MCF 10A (cell line): ENCODE measurements at regions not wholly inside any gene's neighbourhood (a gene's known extent, or its start where the extent isn't known, plus 50 kb on each side); places are given as distances from the start of the nearest gene placed in this dataset.
A peak's percentile ranks its signal among the peaks of the same experiment; 100 is the strongest.
"Not testable (repeated sequence)": the region's sequence is repeated elsewhere in the genome, so short reads cannot be mapped to it uniquely, and the experiment has no call there.

Experiments used
- BruUV-seq: library from RNA; stranded (reverse); fragments of 400-500 nt; replicated peaks from 2 replicates; lab custom pipeline; 2021; lab: Mats Ljungman, UMichigan
- CTCF ChIA-PET: fragments of 300-600 bp; sonication (Branson Sonifier 250); formaldehyde crosslinking; extraction: SDS; loops from one replicate; lab custom pipeline; 2021; ENCODE audit warnings: antibody characterized with exemption, inconsistent platforms; lab: Yijun Ruan, JAX
- POLR2A ChIA-PET: fragments of 300-600, 350-650 bp; sonication (Branson Sonifier 250); formaldehyde crosslinking; extraction: SDS; loops from one replicate; lab custom pipeline; 2020; ENCODE audit warnings: antibody characterized with exemption, inconsistent platforms; lab: Yijun Ruan, JAX
- DNase-seq: peaks from one replicate; pipeline ENCODE4 v3.0.0-alpha.2; 2018; ENCODE audit not compliant: unreplicated experiment
- H3K27ac Mint-ChIP-seq: one replicate; pipeline ENCODE4 v1.8.0; 2022; ENCODE audit warnings: mild to moderate bottlenecking, low read depth, mixed read lengths; ENCODE audit not compliant: unreplicated experiment
- H3K27me3 Mint-ChIP-seq: one replicate; pipeline ENCODE4 v1.8.0; 2022; ENCODE audit warnings: mixed read lengths; ENCODE audit not compliant: insufficient read depth, unreplicated experiment
- H3K36me3 Mint-ChIP-seq: one replicate; pipeline ENCODE4 v1.8.0; 2022; ENCODE audit warnings: mild to moderate bottlenecking, moderate library complexity, mixed read lengths; ENCODE audit not compliant: insufficient read depth, unreplicated experiment
- H3K4me1 Mint-ChIP-seq: one replicate; pipeline ENCODE4 v1.8.0; 2022; ENCODE audit warnings: mixed read lengths; ENCODE audit not compliant: insufficient read depth, unreplicated experiment
- H3K4me3 Mint-ChIP-seq: one replicate; pipeline ENCODE4 v1.8.0; 2022; ENCODE audit warnings: mild to moderate bottlenecking, moderate library complexity, mixed read lengths; ENCODE audit not compliant: unreplicated experiment
- H3K9me3 Mint-ChIP-seq: one replicate; pipeline ENCODE4 v1.8.0; 2022; ENCODE audit warnings: mixed read lengths; ENCODE audit not compliant: unreplicated experiment
- CTCF ChIP-seq: fragments of 200-600 bp; IDR thresholded peaks from one replicate; pipeline ENCODE4 v1.8.0; 2022; ENCODE audit warnings: antibody characterized with exemption, mild to moderate bottlenecking; ENCODE audit not compliant: unreplicated experiment
- intact Hi-C: fragments of 100-400 bp; cut with micrococcal nuclease; formaldehyde crosslinking; loops from 2 replicates; pipeline ENCODE4 v1.14.1; 2022

DNA sequence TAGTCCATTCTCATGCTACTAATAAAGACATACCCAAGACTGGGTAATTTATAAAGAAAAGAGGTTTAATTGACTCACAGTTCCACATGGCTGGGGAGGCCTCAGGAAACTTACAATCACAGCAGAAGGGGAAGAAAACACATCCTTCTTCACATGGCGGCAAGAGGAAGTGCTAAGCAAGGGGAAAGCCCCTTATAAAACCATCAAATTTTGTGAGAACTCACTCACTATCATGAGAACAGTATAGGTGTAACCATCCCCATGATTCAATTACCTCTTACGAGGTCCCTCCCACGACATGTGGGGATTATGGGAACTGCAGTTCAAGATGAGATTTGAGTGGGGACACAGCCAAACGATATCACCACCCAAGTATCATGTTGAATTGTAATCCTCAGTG lies 52.7 kb upstream of the FOXO6 start:
- intact Hi-C loops, H3K4me3 Mint-ChIP-seq, BruUV-seq, H3K36me3 Mint-ChIP-seq, H3K4me1 Mint-ChIP-seq, CTCF ChIA-PET, H3K9me3 Mint-ChIP-seq, POLR2A ChIA-PET, DNase-seq, H3K27ac Mint-ChIP-seq, H3K27me3 Mint-ChIP-seq: not testable (repeated sequence)

DNA sequence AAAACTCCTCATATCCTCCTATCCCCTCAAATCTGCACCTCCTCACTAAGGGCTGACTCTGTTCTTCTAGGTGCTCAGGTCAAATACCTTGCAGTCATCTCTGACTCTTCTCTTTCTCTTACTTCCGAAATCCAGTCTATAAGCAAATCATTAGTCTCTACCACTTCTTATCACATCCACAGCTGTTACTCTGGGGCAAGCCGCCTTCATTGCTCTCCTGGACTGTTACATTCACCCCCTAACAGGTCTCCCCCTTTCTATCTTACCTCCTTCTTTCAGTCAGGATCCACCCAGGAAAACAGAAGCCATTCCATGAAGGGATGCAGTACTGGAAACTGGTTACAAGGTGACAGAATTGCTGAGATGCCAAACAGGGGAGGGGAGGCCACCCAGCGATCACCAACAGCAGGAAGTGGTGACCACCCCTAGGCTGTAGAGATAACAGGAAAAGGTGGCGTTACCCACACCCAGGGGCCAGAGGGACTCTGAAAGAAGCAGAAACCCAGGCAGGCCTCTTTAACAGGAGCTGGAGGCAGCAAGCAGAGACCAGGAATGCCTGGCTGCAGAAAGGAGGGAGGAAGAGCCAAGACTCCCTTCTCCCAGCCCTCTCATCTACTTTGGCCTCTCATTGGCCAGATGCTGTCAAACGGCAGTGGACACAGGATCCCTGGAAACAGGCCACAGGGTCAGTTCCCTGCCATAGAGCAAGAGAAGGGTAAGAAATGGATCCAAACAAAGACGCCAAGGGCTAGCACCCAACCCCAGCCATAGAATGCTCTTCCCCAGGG lies 55.5 kb upstream of the FOXO6 start:
- Mint-ChIP-seq H3K27ac (no peak overlapping the region), H3K4me1 (no peaks in the 10 kb centered on the region), H3K9me3 (peaks cover 10% of the 10 kb centered on the region), H3K27me3 (no peaks in the 10 kb centered on the region), H3K36me3 (peaks cover 5% of the 10 kb centered on the region), H3K4me3 (no peak overlapping the region)
- ChIA-PET CTCF (interaction anchor here (0.7 kb wide), 1 partner anchor 127 kb away, joined by 3 read pairs; no protein-coding TSS in a partner anchor), POLR2A (no interaction called here)
- DNase-seq: no peak
- no TSS peak for BruUV-seq
- TF ChIP-seq CTCF: no peak
- intact Hi-C loops: no loop called here

DNA sequence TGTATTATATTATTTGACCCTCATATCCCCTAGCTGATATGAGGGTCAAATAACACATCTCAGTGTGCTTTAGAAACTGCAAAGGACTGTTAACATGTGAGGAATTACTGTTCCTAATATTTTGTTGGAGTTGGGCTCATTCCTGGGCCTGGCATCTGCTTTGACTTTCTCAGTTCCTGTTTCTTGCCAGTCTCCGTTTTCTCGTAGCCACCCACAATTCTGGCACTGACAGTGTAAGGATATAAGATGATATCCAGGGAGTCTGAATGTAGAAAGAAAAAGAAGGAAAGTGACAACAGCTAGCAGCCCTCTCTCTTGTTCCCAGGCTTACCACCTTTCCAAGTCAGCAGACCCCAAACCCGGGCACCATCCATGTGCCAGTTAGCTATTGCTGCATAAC lies 54.4 kb upstream of the SCMH1 start:
- Mint-ChIP-seq H3K36me3 (no peaks in the 10 kb centered on the region), H3K9me3 (no peaks in the 10 kb centered on the region), H3K4me3 (no peak overlapping the region), H3K27ac (no peak overlapping the region), H3K4me1 (peaks cover 7% of the 10 kb centered on the region), H3K27me3 (peaks cover 4% of the 10 kb centered on the region)
- intact Hi-C loops: no loop called here
- no TSS peak for BruUV-seq
- no peak for DNase-seq
- ChIA-PET CTCF (interaction anchor here (0.8 to 5.1 kb wide), 3 partner anchors 13 to 122 kb away, joined by 3 to 27 read pairs (median 4); no protein-coding TSS in a partner anchor), POLR2A (interaction anchor here (1.3 kb wide), 1 partner anchor 14 kb away, joined by 3 read pairs; no protein-coding TSS in a partner anchor)
- no peak for TF ChIP-seq CTCF

GRCh38 chr1:41294216-41294615 lies 52.1 kb upstream of the SCMH1 start:
- ChIA-PET POLR2A (interaction anchor here (1.2 to 1.4 kb wide), 2 partner anchors 10 to 125 kb away, joined by 3 to 6 read pairs; no protein-coding TSS in a partner anchor), CTCF (interaction anchor here (0.6 to 5.1 kb wide), 2 partner anchors 11 to 884 kb away, joined by 3 to 27 read pairs; no protein-coding TSS in a partner anchor)
- intact Hi-C loops: no loop called here
- Mint-ChIP-seq H3K36me3 (peaks cover 5% of the 10 kb centered on the region), H3K9me3 (no peaks in the 10 kb centered on the region), H3K4me1 (peaks cover 7% of the 10 kb centered on the region), H3K27me3 (peaks cover 27% of the 10 kb centered on the region), H3K4me3 (no peak overlapping the region), H3K27ac (no peak overlapping the region)
- peak; percentile 19 for DNase-seq
- BruUV-seq: no TSS peak
- no peak for TF ChIP-seq CTCF
